Stimulated activated CD8-positive, alpha-beta memory T cell treated with anti-CD3 and anti-CD28 coated beads, Interleukin-7, amount 100 ng/mL, for 24 hours (primary cell): ENCODE measurements at regions not wholly inside any gene's neighbourhood (a gene's known extent, or its start where the extent isn't known, plus 50 kb on each side); places are given as distances from the start of the nearest gene placed in this dataset.
"Not testable (repeated sequence)": the region's sequence is repeated elsewhere in the genome, so short reads cannot be mapped to it uniquely, and the experiment has no call there.

Experiments used
- DNase-seq: peaks from one replicate; pipeline ENCODE4 v3.0.0-alpha.2; 2020; ENCODE audit warnings: low read depth

DNA sequence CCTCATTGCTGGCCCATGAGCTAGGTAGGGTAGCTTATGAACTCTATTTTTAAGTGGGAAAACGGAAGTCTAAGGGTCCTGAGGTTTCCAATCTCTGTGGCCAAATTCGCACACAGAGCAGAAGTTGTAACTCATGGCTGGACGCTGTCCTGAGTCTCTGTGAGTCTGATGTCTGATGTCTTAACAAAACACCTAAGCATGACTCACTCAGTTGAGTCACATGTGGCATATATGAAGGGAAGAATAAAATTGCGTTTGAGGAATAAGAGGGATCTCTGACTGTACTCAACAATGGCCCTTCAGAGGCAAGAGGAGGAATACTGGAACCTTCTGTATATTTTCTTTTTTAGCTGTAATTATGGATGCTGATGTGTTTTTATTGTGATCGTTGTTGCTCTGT, 569.7 kb downstream of the RIT2 start:
- DNase-seq: no peak

DNA sequence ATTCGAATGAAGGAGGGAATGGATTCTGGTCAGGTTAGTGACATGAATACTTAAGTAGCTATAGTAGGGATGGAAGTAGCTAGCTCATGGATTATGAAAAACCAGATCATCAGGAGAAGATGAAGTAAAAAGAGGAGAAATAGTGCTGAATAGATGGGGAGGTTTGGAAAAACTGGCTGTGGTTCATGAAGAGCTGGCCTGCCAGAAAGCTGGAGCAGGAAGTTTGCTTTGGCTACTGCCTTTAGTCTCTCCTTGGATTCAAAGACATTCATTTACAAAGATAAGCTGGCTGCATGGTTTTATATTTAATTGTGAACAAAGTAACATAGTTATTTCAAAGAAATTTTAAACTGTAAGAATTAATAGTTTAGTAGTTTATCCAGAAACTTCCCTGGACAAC, 567.0 kb downstream of the RIT2 start:
- no peak for DNase-seq

DNA sequence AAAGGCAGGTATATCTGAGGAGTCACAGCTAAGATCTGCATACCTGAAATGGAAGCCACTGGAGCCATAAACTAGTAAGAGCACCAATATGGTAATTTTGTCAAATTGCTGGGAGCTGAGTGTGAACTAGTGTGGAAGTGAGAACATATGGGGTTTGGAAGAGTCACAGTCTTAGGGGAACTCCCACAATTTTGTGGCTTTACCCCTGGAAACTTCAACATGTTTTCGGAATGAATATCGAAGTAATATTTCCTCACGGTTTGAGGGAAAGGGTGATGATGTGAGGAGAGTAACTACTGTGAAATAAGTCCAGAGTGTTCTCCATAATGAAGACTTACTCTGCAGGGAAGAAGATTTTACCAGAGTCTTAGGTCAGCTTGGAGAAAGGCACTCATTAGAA, 565.9 kb downstream of the RIT2 start:
- no peak for DNase-seq

DNA sequence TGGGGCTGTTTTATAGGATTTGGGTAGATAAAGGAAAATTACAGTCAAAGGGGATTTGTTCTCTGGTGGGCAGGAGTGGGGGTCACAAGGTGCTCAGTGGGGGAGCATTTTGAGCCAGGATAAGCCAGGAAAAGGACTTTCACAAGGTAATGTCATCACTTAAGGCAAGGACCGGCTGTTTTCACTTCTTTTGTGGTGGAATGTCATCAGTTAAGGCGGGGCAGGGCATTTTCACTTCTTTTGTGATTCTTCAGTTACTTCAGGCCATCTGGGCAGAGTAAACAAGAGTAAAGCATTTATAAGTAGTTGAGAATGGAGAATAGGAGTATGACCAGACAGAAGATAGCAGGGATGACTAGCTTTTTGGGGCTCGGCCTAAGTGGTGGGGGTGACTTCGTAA, 562.9 kb downstream of the RIT2 start:
- not testable (repeated sequence) for DNase-seq

DNA sequence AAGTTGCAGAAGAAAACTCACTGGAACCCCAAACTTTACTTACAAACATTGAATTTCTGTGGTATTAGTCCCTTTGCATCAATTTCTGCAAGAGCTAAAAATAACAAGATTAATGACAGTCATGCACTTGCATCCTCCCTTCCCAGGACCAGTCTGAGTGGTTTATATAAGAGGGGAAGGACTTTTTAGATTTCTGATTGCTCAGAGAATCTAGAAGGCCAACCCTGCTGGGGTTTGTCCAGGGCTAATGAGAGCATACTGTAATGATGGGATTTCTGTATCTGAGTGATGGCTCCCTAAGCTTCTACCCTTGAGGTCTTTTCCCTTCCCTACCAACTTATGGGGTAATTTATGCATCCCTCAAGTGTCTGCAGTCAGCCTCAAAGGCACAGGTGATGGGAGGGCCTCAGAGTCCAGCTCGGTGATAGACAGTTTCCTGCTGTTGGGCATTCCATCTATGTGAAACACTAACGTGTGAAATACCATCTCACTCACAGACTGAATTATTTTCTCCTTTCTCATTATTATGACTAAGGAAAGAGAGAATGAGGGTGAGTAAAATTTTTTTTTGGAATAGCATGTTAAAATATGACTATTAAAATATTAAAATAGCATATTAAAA, 556.3 kb downstream of the RIT2 start:
- no peak for DNase-seq

DNA sequence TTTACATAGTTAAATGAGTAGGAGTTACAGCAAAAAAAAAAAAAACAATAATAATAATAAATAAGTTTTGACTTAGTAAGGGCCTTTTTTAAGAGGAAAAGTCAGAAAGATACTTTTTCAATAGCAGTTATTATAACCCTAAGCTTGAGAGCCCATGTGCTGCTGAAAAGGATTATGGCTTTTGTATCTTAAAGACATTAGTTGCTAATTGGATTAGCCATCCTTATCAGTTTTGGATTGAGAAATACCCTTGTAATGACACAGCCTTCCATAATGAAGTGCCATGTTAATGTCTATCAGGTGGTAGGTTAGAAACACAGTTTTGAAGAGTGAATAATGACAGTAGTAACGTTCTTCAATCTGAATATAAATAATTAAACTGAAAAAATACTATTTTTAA, 554.0 kb downstream of the RIT2 start:
- DNase-seq: no peak

DNA sequence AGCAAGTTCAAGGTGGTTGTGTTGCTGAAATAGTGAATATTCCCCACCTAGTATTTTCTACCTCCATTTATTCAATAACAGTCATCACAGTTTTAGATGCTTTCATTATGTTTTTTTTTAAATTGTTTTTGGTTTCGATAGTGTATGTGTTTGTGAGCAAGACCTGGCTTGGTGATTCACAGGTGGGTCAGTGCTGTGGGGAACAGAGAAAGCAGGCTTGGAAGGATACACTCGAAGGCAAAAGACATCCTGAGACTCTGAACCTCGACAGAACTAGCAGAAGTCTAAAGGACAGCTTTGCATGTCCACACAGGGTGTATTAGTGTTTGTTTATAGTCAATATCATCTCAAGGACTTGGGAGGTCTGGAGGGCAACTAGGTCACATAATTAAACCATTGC, 551.5 kb downstream of the RIT2 start:
- DNase-seq: no peak

DNA sequence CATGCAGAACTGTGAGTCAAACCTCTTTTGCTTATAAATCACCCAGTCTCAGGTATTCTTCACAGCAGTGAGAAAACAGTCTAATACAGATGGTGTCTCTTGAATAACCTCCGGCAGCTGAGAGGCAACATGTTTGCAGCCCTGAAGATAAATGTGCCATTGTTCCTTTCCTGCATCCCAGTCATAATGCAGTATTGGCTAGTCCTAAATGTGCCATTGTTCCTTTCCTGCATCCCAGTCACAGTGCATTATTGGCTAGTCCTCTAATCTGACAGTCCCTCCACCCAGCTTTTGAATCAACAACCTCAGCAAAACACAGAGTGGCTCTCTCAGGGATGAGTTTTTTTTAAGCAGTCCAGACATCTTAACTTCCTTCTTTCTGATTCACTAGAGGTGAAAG, 550.7 kb downstream of the RIT2 start:
- DNase-seq: no peak

DNA sequence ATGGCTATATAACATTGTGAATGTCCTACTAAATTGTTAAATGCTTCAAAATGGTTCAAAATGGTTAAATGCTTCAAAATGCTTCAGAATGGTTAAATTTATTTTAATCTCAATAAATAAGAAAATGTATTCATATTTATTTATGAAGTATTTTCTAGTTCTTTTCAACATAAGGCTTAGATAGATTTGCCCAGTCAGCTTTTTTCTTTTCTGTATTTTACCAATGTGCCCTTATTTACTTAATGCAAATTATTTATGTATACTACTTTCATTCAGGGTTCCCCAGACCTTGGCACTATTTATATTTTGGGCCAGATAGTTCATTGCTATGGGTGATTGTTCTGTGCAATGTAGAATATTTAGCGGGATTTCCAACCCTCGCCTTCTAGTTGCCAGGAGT, 546.7 kb downstream of the RIT2 start:
- no peak for DNase-seq

DNA sequence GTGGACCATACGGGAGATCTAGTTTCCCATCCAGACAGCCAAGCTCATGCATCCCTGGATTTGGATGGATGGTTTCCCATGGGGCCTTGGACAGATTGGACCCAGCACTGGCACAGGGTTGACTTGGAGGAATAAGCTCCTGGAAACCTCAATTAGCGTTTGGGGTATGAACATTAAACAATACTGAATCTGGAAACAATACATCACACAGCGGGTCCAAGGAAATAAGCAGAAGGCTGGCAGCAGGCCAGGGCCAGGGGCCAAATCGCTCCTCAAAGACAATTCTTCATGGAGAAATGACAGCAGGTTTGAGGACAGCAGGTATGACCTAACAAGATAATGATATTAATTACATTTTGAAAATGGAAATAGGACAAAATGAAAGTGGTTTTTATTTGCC, 540.6 kb downstream of the RIT2 start:
- DNase-seq: no peak

DNA sequence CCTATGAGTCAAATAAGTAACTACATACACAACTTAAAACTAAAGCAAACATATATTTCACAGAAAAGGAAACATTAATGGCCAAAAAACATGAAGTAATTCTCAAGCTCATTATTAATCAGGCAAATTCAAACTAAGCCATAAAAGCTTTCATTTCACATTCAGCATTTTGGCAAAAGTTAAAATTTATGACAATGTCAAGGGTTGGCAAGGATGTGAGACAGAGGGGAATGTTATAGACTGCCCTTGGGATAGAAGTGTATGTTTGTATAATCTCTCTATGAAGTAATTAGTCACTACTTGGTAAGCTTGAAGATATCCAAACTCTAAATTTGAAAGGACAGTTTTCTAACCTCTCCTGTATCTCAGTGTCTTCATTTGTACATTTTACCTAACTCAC, 539.4 kb downstream of the RIT2 start:
- DNase-seq: no peak

DNA sequence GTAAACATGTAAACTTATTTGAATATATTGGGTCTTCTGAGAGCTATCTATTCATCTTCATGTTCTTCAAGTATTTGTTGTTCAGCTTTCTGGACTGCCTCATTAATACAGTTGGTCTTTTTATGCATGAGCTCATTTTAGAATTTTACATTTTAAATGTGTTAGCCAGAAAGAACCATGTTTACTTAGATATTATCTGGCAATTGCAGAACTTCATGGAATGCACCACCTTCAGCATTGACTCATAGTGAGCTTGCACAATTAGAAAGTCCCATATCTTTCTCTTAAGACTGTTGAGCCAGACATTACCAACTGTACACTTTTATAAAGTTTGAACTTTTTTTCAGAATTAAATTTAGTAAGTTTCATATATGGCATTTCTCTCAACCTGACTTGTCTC, 536.7 kb downstream of the RIT2 start:
- DNase-seq: no peak

DNA sequence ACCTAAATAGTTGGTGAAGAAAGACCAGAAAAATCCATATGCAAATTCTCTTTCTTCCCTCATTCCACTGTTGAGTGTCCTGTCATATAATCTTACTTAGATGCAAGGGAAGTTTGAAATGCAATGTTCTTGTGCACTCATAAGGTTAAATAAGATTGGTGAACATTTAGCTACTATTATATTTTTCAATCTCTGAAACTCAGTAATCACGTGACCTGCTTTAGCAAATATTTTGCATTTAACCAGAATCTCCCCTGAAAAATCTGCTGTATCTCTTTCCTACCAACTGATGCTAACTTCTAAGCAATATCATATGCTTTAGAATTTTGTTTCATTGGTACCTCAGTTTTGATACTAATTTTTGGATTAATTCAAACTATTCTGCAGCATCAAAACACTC, 533.2 kb downstream of the RIT2 start:
- DNase-seq: no peak

DNA sequence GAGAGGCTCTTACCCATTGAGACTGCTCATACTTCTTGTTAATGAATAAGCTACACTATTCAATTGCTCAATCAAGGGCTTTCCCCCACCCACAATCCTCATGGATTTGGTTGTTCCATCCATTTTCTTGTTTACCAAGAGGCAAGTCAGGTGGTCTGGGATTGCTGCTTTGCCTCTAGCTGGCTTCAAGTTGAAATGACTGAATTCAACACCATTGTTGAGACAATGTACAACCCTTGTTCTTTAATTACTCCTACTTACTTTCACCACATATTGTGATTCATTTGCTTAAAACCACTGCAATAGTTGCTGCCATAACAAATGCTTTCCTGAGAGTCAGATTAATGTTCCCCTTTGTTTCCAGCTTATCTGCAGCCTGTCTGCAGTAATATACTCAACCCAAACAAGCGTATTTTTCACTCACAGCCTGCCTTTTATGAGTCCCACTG, 532.2 kb downstream of the RIT2 start:
- no peak for DNase-seq

DNA sequence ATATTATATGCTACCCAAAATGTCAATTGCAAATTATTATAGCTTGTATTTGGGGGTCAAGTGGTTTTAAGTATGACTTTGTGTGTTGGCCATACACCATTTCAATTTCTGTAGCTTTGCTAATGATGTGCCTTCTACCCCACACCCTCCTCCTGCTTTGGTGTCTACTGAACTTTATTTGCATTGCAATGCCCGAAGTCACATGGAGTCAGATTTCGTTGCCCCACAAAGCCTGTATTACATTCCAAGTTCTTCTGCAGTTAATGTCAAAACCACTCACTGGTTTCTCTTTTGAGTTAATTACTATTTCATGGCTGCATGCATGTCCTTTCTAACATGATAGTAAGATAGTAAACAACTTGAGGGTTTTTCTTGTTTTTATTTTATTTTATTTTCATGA, 528.9 kb downstream of the RIT2 start:
- no peak for DNase-seq

DNA sequence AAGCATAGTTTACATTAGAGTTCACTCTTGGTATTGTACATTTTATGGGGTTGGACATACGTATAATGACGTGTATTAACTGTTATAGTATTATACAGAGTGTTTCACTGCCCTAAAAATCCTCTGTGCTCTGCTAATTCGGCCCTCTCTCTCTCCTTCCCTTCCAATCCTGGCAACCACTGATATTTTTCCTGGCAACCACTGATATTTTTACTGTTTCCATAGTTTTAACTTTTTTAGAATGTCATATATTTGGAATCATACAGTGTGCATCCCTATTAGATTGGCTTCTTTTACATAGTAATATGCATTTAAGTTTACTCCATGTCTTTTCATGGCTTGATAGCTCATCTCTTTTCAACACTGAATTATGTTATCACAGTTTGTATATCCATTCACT, 526.7 kb downstream of the RIT2 start:
- DNase-seq: no peak

DNA sequence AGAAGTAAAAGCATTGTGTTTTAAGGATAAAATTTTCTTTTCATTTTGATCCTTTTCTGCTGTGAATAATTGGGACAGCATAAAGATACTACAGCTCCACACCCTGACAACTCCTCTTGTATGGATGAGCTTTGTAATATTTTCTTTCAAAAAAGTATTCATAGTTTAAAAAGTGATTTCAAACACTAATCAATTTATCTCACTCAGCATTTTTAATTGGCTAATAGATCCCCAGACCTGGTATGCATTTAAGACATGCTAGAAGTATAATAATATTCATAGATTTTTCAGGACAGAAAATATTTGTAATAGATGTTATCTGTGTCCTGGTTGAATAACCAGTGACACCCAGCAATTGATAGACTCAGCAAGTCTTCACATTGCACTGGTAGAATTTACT, 510.7 kb downstream of the RIT2 start:
- no peak for DNase-seq

DNA sequence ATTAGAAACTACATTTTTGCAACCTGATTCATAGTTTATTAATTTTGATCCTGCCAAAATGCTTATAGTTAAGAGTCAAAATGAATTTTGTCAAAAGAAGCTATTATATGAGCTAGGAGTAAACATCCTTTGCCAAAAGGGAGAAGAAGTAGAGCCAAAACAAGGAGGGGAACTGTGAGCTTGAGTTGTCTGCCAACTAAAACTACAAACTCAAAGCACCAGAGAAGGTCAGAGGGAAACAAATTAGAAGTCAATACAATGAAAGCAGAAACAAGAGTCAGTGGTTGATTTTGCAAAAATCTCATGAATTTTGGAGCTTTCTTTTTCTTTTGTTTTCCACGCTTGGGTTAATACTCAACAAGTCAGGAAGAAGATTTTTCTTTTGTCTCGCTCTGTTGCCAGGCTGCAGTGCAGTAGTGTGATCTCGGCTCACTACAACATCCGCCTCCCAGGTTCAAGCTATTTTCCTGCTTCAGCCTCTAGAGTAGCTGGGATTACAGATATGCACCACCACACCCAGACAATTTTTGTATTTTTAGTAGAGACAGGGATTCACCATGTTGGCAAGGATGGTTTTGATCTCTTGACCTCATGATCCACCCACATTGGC, 508.5 kb downstream of the RIT2 start:
- no peak for DNase-seq

DNA sequence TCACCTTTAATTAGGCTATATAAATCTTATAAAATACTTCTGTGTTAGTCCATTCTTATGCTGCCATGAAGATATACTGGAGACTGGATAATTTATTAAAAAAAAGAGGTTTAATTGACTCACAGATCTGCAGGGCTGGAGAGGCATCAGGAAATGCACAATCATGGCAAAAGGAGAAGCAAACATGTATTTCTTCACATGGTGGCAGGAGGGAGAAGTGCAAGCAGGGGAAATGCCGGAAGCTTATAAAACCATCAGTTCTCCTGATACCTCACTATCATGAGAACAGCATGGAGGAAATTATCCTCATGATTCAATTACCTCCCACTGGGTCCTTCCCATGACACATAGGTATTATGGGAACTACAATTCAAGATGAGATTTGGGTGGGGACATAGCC, 504.4 kb downstream of the RIT2 start:
- DNase-seq: no peak

DNA sequence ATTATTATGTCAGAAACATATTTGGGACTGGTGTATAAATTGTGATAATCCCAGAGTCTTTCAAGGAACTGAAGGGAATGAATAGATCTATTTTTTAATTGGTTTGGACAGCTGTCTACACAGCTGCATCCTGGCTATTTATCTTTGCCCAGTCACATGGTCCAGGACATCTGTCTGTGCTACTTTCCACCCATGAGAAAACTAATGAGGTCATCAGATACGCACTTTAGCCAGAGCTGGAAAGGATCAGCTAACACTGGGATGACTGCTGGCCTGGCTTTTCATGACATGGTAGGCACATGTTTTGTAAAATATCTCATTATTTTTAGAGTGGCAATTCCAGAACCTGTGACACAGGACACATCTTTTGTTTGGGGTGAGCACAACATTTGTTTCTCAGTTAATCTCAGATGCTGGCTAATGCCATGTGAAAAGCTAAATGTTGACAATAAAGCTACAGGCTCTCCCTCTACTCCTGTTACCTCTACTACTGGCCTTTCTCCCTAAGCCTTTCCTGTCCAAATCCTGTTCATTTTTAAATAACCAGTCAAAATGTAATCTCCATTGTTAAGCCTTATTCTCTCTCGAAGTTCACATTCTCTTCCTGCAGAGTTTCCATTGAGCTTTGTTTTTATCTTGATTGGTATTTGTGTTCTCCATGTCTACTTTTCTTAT, 500.7 kb downstream of the RIT2 start:
- DNase-seq: no peak

DNA sequence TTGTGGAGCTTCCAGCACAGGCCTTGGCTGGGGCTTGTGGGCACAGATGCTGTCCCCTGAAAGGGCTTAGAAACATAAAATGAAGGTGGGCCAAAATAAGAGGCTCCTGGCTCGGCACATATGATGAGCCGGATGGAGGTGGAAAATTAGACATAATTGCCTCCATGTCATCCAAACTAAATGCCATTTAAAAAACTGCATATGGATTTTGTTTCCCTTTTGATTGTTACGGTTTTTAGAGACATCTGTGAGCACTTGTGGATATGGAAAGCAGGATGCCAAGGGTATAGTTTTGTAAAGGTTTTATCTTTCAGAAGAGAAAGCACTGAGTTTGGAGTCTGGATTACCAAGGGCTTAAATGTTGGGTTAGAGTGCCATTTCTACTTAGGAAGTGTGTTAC, 498.3 kb downstream of the RIT2 start:
- DNase-seq: no peak

DNA sequence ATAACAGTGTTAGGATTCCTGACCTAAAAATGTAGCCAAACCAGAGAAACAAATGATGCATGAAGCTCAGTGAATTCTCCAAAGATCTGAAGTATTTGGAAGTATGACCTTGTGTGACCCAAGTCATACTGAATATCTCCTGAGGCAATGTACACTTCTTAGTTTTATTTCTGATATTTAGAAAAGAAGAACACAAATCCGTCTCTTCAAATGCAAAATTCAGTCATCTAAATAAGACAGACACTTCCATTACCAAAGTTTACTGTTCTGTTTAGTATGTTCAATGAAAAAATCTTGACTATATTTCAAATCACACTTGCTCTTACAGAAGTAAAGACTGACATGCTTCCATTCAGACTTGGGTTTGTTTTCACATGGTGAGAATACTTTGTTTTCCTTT, 495.7 kb downstream of the RIT2 start:
- no peak for DNase-seq

DNA sequence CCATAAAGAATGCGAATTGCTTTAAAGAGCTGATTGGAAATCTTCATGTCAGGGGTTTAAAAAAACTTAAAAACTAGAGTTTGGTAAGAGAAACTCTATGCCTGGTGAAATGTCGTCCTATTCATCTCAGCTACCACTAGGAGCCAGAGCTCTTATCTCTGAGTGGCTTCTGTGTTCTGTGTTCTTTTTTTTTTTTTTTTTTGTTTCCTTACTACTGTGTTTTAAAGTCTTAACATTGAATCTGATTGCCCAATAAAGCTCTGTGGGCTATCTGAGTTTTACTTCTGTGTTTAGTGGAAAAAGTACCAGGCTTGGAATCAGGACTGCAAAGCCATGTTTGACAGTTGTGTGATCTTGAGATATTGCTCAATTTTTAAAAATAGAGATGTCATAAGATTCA, 494.8 kb downstream of the RIT2 start:
- DNase-seq: no peak

DNA sequence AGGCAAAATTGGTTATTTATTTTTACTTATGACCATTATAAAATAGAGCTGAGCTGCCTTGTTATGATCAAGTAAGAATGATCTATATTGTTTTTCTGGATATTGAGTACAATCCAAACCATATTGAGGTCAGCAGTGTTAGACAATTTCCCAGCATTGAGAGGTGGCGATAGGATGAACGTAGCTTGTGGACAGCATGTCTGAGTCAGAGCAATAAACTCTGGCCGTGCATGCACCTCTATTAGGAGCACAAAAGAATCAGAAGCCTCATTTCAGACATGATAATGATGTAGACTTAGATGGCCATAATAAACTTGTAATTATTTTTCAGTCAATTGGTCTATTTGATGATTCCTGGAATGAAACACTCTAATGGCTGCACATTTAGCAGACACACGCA, 491.6 kb downstream of the RIT2 start:
- DNase-seq: no peak
